ENCODE measurements at regions not wholly inside any gene's neighbourhood (a gene's known extent, or its start where the extent isn't known, plus 50 kb on each side); places are given as distances from the start of the nearest gene placed in this dataset.

DNA sequence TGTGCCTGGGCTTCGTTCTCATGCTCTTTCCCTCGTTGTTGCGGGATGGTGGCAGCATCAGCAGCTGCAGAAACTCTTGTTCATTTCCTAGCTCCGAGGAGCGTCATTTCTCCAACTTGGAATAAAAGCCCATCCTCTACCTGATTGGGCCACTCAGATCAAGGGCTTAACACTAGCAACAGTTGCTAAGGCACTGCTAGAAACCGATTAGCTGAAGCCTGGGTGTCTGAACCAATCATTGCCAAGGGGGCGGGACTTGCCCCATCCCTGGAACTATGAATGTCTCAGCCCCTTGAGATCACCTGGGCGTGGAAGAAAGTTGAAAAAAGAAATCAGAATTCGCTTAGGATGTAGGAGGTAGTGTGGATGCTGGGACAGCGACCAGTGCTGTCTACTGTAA is 145.3 kb downstream of the FOXL1 start:
- Histone ChIP-seq H3K27ac (no peak overlapping the region), H3K4me3 (no peak overlapping the region), H3K9me3 (no peaks in the 10 kb centered on the region), H3K4me1 (no peaks in the 10 kb centered on the region), H3K27me3 (peaks cover 0 to 32% of the 10 kb centered on the region in 2 donors), H3K36me3 (no peaks in the 10 kb centered on the region)
- intact Hi-C loops (cut with DNase I): no loop called here
- no peak for DNase-seq
- no peak for ATAC-seq
- TF ChIP-seq, protein P1, sequence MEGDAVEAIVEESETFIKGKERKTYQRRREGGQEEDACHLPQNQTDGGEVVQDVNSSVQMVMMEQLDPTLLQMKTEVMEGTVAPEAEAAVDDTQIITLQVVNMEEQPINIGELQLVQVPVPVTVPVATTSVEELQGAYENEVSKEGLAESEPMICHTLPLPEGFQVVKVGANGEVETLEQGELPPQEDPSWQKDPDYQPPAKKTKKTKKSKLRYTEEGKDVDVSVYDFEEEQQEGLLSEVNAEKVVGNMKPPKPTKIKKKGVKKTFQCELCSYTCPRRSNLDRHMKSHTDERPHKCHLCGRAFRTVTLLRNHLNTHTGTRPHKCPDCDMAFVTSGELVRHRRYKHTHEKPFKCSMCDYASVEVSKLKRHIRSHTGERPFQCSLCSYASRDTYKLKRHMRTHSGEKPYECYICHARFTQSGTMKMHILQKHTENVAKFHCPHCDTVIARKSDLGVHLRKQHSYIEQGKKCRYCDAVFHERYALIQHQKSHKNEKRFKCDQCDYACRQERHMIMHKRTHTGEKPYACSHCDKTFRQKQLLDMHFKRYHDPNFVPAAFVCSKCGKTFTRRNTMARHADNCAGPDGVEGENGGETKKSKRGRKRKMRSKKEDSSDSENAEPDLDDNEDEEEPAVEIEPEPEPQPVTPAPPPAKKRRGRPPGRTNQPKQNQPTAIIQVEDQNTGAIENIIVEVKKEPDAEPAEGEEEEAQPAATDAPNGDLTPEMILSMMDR (IDR thresholded peaks at IDR 0.05): no peak

DNA sequence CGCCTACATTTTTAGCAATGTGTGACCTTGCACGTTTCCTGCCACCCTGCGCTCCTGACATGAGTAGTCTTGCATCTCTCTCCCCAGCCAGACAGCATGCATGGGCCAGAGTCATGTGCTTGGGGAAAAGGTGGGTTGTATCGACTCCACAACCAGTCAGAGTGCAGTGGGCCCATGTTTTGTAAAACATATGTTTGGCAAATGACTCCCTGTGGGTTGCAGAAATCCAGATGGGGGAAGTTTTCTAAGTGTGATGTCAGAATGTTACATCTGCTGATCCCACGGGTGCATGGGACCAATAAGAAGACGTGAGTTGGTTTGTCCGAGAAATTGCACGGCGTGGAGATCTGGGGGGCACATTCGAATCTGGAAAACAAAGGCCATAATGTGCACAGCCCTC is 147.1 kb downstream of the FOXL1 start:
- Histone ChIP-seq H3K9me3 (no peaks in the 10 kb centered on the region), H3K36me3 (no peaks in the 10 kb centered on the region), H3K27me3 (peaks cover 0 to 40% of the 10 kb centered on the region in 2 donors), H3K4me1 (no peaks in the 10 kb centered on the region), H3K27ac (no peak overlapping the region), H3K4me3 (no peak overlapping the region)
- no peak for ATAC-seq
- TF ChIP-seq, protein P1 (IDR thresholded peaks at IDR 0.05): no peak
- intact Hi-C loops (cut with DNase I): no loop called here
- no peak for DNase-seq

DNA sequence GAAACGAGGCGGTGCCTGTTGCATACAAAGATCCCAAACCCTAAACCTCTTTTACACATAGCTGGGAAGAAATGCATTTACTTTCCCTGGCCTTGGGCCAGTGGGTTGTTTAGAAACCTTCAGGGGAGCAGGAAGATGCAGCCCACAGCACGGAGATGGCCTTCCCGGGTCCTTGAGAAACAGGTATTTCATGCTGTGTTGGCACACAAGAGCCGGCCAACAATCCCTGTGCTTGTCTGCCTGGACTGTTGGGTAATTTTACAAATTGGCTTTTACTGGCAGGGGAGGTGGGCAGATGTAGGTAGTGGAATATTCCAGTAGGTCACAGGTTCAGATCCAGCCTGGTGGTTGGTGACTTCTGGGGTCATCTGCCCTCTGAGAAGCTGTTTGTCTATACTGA is 148.0 kb downstream of the FOXL1 start:
- no peak overlapping the region for H3K27ac ChIP-seq
- no peaks in the 10 kb centered on the region for H3K4me1 ChIP-seq
- intact Hi-C loops (cut with DNase I): no loop called here
- peaks cover 0 to 50% of the 10 kb centered on the region in 2 donors for H3K27me3 ChIP-seq
- H3K36me3 ChIP-seq: no peaks in the 10 kb centered on the region
- H3K4me3 ChIP-seq: no peak overlapping the region
- ATAC-seq (no peak), DNase-seq (no peak)
- H3K9me3 ChIP-seq: no peaks in the 10 kb centered on the region
- TF ChIP-seq, protein P1 (IDR thresholded peaks at IDR 0.05): no peak

DNA sequence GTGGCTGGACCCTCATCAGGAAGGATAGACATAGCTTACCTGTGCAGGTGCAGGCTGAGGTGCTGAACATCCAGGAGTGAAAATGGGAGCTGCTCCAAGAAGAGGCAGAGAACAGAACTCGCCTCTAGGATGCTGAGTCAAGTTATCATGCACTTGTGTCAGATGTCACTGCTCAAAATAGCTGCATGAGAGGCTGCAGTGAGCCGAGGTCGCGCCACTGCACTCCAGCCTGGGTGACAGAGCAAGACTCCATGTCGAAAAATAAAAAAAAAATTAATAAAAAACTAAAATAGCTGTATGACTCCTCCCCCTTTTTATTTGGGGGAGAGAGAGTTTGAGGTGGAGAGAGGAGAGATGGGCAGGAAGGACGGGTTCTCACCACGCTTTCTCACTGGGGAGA is 148.8 kb downstream of the FOXL1 start:
- TF ChIP-seq, protein P1 (IDR thresholded peaks at IDR 0.05): no peak
- intact Hi-C loops (cut with DNase I): no loop called here
- ATAC-seq: no peak

DNA sequence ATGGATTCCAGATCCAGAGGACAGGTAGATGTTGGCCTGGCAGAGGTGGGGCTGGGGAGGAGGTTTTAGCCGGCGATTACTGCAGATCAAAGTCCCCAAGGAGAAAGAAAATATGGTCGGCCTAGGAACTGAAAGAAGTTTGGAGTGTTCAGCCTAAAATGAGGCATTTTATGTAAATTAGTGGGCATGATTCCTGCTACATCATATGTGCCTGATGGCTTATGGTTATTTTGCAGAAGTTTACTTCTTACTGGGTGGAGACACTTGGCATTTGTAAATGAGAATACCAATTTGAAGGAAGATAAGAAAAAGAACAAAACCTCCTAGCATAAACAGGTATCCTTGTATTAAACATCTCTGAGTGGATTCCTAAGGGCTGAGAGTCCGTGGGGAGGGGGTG is 149.3 kb downstream of the FOXL1 start:
- TF ChIP-seq, protein P1 (IDR thresholded peaks at IDR 0.05): no peak
- Histone ChIP-seq H3K36me3 (no peaks in the 10 kb centered on the region), H3K27me3 (peaks cover 9 to 62% of the 10 kb centered on the region in 2 donors), H3K4me3 (no peak overlapping the region), H3K4me1 (no peaks in the 10 kb centered on the region), H3K27ac (no peak overlapping the region), H3K9me3 (no peaks in the 10 kb centered on the region)
- intact Hi-C loops (cut with DNase I): no loop called here
- DNase-seq: no peak
- ATAC-seq: no peak

More for the DNA sequence above, 148.8 kb downstream of the FOXL1 start:
- DNase-seq: no peak
- Histone ChIP-seq H3K36me3 (no peaks in the 10 kb centered on the region), H3K4me3 (no peak overlapping the region), H3K9me3 (no peaks in the 10 kb centered on the region), H3K27ac (no peak overlapping the region), H3K27me3 (peaks cover 4 to 57% of the 10 kb centered on the region in 2 donors), H3K4me1 (no peaks in the 10 kb centered on the region)
